ENCODE measurements at regions not wholly inside any gene's neighbourhood (a gene's known extent, or its start where the extent isn't known, plus 50 kb on each side); places are given as distances from the start of the nearest gene placed in this dataset.
"Not testable (repeated sequence)": the region's sequence is repeated elsewhere in the genome, so short reads cannot be mapped to it uniquely, and the experiment has no call there.

GRCh38 chr6:119677384-119677783 is 327.8 kb upstream of the MAN1A1 start:
- DNase-seq: no peak

- DNase-seq: no peak
Observed at GRCh38 chr6:119676961-119677360, 327.4 kb upstream of the MAN1A1 start.

- DNase-seq: no peak
Observed at GRCh38 chr6:119676230-119676629, 326.7 kb upstream of the MAN1A1 start.

- DNase-seq: no peak
Observed at GRCh38 chr6:119673741-119674140, 324.2 kb upstream of the MAN1A1 start.

GRCh38 chr6:119672725-119673124 is 323.2 kb upstream of the MAN1A1 start:
- DNase-seq: no peak

GRCh38 chr6:119671105-119671504 is 321.5 kb upstream of the MAN1A1 start:
- no peak for DNase-seq

GRCh38 chr6:119669221-119669620 is 319.7 kb upstream of the MAN1A1 start:
- no peak for DNase-seq

GRCh38 chr6:119665432-119665831 is 315.9 kb upstream of the MAN1A1 start:
- not testable (repeated sequence) for DNase-seq

- no peak for DNase-seq
Observed at GRCh38 chr6:119661628-119662027, 312.1 kb upstream of the MAN1A1 start.

- DNase-seq: no peak
Observed at GRCh38 chr6:119661078-119661477, 311.5 kb upstream of the MAN1A1 start.

- no peak for DNase-seq
Observed at GRCh38 chr6:119658917-119659316, 309.4 kb upstream of the MAN1A1 start.

GRCh38 chr6:119655124-119655523 is 305.6 kb upstream of the MAN1A1 start:
- DNase-seq: no peak

- DNase-seq: no peak
Observed at GRCh38 chr6:119653329-119653728, 303.8 kb upstream of the MAN1A1 start.

- DNase-seq: no peak
Observed at GRCh38 chr6:119649531-119649930, 300.0 kb upstream of the MAN1A1 start.

- no peak for DNase-seq
Observed at GRCh38 chr6:119647309-119647708, 297.7 kb upstream of the MAN1A1 start.

GRCh38 chr6:119643876-119644275 is 294.3 kb upstream of the MAN1A1 start:
- no peak for DNase-seq

GRCh38 chr6:119637768-119638167 is 288.2 kb upstream of the MAN1A1 start:
- no peak for DNase-seq

GRCh38 chr6:119636060-119636459 is 286.5 kb upstream of the MAN1A1 start:
- no peak for DNase-seq

- DNase-seq: no peak
Observed at GRCh38 chr6:119633461-119633860, 283.9 kb upstream of the MAN1A1 start.

GRCh38 chr6:119630561-119631192 is 281.1 kb upstream of the MAN1A1 start:
- no peak for DNase-seq

- no peak for DNase-seq
Observed at GRCh38 chr6:119628691-119629594, 279.4 kb upstream of the MAN1A1 start.

GRCh38 chr6:119627908-119628669 is 278.5 kb upstream of the MAN1A1 start:
- no peak for DNase-seq

GRCh38 chr6:119626884-119627619 is 277.5 kb upstream of the MAN1A1 start:
- DNase-seq: no peak

All from 8988T (cell line).